CD14-positive monocyte (primary cell): ENCODE measurements at regions not wholly inside any gene's neighbourhood (a gene's known extent, or its start where the extent isn't known, plus 50 kb on each side); places are given as distances from the start of the nearest gene placed in this dataset.

Source experiments
- DNase-seq, 3 donors: peaks; one replicate each; pipeline ENCODE4 v3.0.0-alpha.2; 2011 to 2022
- H2AFZ ChIP-seq: 2 replicates; pipeline ENCODE4 v1.6.0; 2012; ENCODE audit warnings: mild to moderate bottlenecking, low read depth, low read length, inconsistent platforms; ENCODE audit not compliant: insufficient read depth, poor library complexity, severe bottlenecking
- H3K27ac ChIP-seq, 2 donors: 1 replicate in 1 of 2; 2 replicates in 1 of 2; pipeline ENCODE4 v1.5.1; 2012 to 2013; ENCODE audit warnings: low read length in 2 of 2, control low read depth in 1 of 2, inconsistent platforms in 1 of 2, low read depth in 1 of 2, mild to moderate bottlenecking in 1 of 2
- H3K27me3 ChIP-seq, 2 donors: one replicate each; pipeline versions ENCODE4 v1.6.0 to v1.6.1; 2011 to 2013; ENCODE audit warnings: low read length in 2 of 2; ENCODE audit not compliant: control insufficient read depth in 2 of 2, insufficient read depth in 2 of 2
- H3K36me3 ChIP-seq, 2 donors: replicated peaks in 1 of 2; 1 replicate in 1 of 2; 2 replicates in 1 of 2; pipeline versions ENCODE4 v1.5.1 to v1.6.1; 2012 to 2013; ENCODE audit warnings: low read length in 2 of 2, control low read depth in 1 of 2, inconsistent platforms in 1 of 2, mild to moderate bottlenecking in 1 of 2; ENCODE audit not compliant: insufficient read depth in 2 of 2, control insufficient read depth in 1 of 2
- H3K4me1 ChIP-seq, 2 donors: 1 replicate in 1 of 2; 2 replicates in 1 of 2; pipeline versions ENCODE4 v1.5.1 to v1.6.1; 2012 to 2013; ENCODE audit warnings: low read length in 2 of 2, control low read depth in 1 of 2, inconsistent platforms in 1 of 2, mild to moderate bottlenecking in 1 of 2, moderate library complexity in 1 of 2; ENCODE audit not compliant: insufficient read depth in 2 of 2, control insufficient read depth in 1 of 2
- H3K4me2 ChIP-seq: replicated peaks from 2 replicates; pipeline ENCODE3; 2012; ENCODE audit warnings: low read length, moderate library complexity, mild to moderate bottlenecking; ENCODE audit not compliant: poor library complexity, severe bottlenecking; ENCODE audit errors: extremely low read depth
- H3K4me3 ChIP-seq, 3 experiments: fragments of 200-600 bp in 1 of 3; sonication (generic) in 1 of 3; replicated peaks in 1 of 3; 1 replicate in 2 of 3; 2 replicates in 1 of 3; pipeline ENCODE4 v1.5.1; 2011 to 2013; ENCODE audit warnings: low read length in 3 of 3, mild to moderate bottlenecking in 3 of 3, control low read depth in 2 of 3, low read depth in 2 of 3, inconsistent platforms in 1 of 3, moderate library complexity in 1 of 3
- H3K79me2 ChIP-seq: 2 replicates; pipeline ENCODE4 v1.6.0; 2012; ENCODE audit warnings: mild to moderate bottlenecking, control low read depth, inconsistent platforms, low read length, moderate library complexity; ENCODE audit not compliant: insufficient read depth
- H3K9ac ChIP-seq: 2 replicates; pipeline ENCODE4 v1.6.0; 2017; ENCODE audit warnings: low read length, mild to moderate bottlenecking; ENCODE audit not compliant: insufficient read depth, poor library complexity, severe bottlenecking
- H3K9me3 ChIP-seq, 2 donors: replicated peaks in 1 of 2; 1 replicate in 1 of 2; 2 replicates in 1 of 2; pipeline versions ENCODE4 v1.5.1 to v1.6.1; 2012 to 2013; ENCODE audit warnings: low read length in 2 of 2, control low read depth in 1 of 2; ENCODE audit not compliant: control insufficient read depth in 1 of 2, insufficient read depth in 1 of 2
- H4K20me1 ChIP-seq: 2 replicates; pipeline ENCODE4 v1.6.0; 2012; ENCODE audit warnings: mild to moderate bottlenecking, low read length, control low read depth, moderate library complexity; ENCODE audit not compliant: insufficient read depth
- H3K27ac Mint-ChIP-seq, 7 donors: one replicate each; pipeline ENCODE4 v1.8.0; 2020; ENCODE audit warnings: mild to moderate bottlenecking in 7 of 7, mixed read lengths in 7 of 7, moderate library complexity in 6 of 7, inconsistent platforms in 2 of 7
- H3K27me3 Mint-ChIP-seq, 3 donors: one replicate each; pipeline ENCODE4 v1.8.0; 2021 to 2022; ENCODE audit warnings: low read depth in 3 of 3, mild to moderate bottlenecking in 3 of 3, mixed read lengths in 3 of 3, moderate library complexity in 3 of 3, inconsistent platforms in 1 of 3
- H3K36me3 Mint-ChIP-seq, 2 donors: one replicate each; pipeline ENCODE4 v1.8.0; 2020; ENCODE audit warnings: mixed read lengths in 2 of 2, inconsistent platforms in 1 of 2, mild to moderate bottlenecking in 1 of 2
- H3K4me1 Mint-ChIP-seq: one replicate; pipeline ENCODE4 v1.8.0; 2020; ENCODE audit warnings: mild to moderate bottlenecking, mixed read lengths
- H3K4me3 Mint-ChIP-seq, 2 donors: one replicate each; pipeline ENCODE4 v1.8.0; 2020; ENCODE audit warnings: mild to moderate bottlenecking in 2 of 2, mixed read lengths in 2 of 2, moderate library complexity in 1 of 2
- H3K9me3 Mint-ChIP-seq, 7 donors: one replicate each; pipeline ENCODE4 v1.8.0; 2020 to 2022; ENCODE audit warnings: mixed read lengths in 7 of 7, mild to moderate bottlenecking in 6 of 7, moderate library complexity in 6 of 7, inconsistent platforms in 2 of 7
- WGBS: methylation state at CpG from one replicate; pipeline ENCODE4 v1.1.5; 2013; ENCODE audit warnings: missing lambda C conversion rate; ENCODE audit not compliant: insufficient coverage; 5-methylcytosine and 5-hydroxymethylcytosine counted together
- intact Hi-C, 2 donors: fragments of 100-400 bp; cut with micrococcal nuclease; formaldehyde crosslinking; loops; one replicate each; pipeline versions ENCODE4 v1.15.0 to v1.15.1; 2023
- TF ChIP-seq, protein P1 (sequence below): fragments of 200-600 bp; IDR thresholded peaks from one replicate; pipeline ENCODE4 v1.8.0; 2022; ENCODE audit warnings: antibody characterized with exemption, mild to moderate bottlenecking

DNA sequence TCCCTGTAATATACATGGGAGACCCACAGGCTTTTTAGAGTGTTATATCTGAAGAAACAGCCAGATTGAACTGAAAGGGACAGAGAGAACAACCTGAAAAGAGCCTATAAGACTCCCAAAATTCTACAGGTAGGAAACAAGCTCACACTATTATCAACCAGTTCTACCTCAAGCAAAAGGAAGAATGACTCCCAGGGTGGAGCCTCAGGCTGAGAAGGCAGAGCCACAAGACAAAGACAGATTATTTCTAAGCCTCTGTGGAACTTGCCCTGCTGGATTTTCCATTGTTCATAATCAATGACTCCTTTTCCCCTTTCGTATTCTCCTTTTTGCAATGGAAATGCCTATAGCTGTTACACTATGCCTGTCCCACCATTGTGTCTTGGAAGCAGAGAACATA, 95.1 kb upstream of the LMCD1 start:
- Mint-ChIP-seq H3K9me3 (peaks cover 2 to 9% (median 7%) of the 10 kb centered on the region in 7 donors), H3K27me3 (peaks cover 0 to 2% (median 0%) of the 10 kb centered on the region in 3 donors), H3K4me1 (no peaks in the 10 kb centered on the region), H3K27ac (no peak overlapping the region), H3K36me3 (no peaks in the 10 kb centered on the region), H3K4me3 (no peak overlapping the region)
- no CpG with 5 or more reads among the region's 1 CpG for WGBS
- Histone ChIP-seq H3K9ac (no peak overlapping the region), H3K9me3 (no peaks in the 10 kb centered on the region), H4K20me1 (no peaks in the 10 kb centered on the region), H3K4me2 (no peak overlapping the region), H2AFZ (no peak overlapping the region), H3K79me2 (no peaks in the 10 kb centered on the region), H3K4me1 (no peaks in the 10 kb centered on the region), H3K27ac (no peak overlapping the region), H3K4me3 (no peak overlapping the region), H3K27me3 (no peaks in the 10 kb centered on the region), H3K36me3 (no peaks in the 10 kb centered on the region)
- TF ChIP-seq, protein P1, sequence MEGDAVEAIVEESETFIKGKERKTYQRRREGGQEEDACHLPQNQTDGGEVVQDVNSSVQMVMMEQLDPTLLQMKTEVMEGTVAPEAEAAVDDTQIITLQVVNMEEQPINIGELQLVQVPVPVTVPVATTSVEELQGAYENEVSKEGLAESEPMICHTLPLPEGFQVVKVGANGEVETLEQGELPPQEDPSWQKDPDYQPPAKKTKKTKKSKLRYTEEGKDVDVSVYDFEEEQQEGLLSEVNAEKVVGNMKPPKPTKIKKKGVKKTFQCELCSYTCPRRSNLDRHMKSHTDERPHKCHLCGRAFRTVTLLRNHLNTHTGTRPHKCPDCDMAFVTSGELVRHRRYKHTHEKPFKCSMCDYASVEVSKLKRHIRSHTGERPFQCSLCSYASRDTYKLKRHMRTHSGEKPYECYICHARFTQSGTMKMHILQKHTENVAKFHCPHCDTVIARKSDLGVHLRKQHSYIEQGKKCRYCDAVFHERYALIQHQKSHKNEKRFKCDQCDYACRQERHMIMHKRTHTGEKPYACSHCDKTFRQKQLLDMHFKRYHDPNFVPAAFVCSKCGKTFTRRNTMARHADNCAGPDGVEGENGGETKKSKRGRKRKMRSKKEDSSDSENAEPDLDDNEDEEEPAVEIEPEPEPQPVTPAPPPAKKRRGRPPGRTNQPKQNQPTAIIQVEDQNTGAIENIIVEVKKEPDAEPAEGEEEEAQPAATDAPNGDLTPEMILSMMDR, result no peak
- intact Hi-C loops, result no loop called here
- no peak for DNase-seq

DNA sequence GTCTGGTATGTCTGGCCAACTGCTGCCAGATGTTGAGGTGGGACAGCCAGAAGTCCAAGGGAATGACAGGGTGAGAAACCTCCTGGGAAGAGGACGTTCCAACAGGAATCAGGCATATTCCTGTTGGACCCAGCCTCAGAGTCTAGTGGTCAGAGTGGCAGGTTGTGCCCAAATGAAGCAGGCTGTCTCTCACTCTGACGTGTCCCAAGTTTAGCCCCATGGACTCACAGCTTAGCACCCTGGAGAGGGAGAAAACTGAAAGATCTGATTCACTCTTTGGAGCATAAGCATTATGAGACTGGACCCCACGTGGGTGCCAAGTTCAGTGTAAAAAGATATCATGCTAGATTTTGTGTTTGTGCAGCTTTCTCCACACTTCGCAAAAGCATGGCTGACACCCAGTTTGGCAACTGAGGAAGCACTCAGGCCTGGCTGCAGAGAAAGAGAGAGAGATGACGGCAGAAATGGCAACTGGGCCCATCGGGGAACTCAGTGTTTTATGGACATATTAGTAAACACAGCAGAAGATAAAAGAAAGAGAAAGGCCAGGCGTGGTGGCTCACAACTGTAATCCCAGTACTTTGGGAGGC, 88.2 kb upstream of the LMCD1 start:
- no peak overlapping the region for H3K27ac Mint-ChIP-seq
- Histone ChIP-seq H4K20me1 (no peaks in the 10 kb centered on the region), H3K4me1 (no peaks in the 10 kb centered on the region), H3K4me3 (no peak overlapping the region), H3K4me2 (no peak overlapping the region), H3K9me3 (no peaks in the 10 kb centered on the region), H3K79me2 (no peaks in the 10 kb centered on the region), H3K27ac (no peak overlapping the region), H2AFZ (no peak overlapping the region), H3K9ac (no peak overlapping the region), H3K36me3 (no peaks in the 10 kb centered on the region), H3K27me3 (no peaks in the 10 kb centered on the region)
- H3K9me3 Mint-ChIP-seq, result peaks cover 0 to 5% (median 0%) of the 10 kb centered on the region in 7 donors
- peaks cover 0 to 2% (median 2%) of the 10 kb centered on the region in 3 donors for H3K27me3 Mint-ChIP-seq
- intact Hi-C loops, result no loop called here
- peaks cover 5% of the 10 kb centered on the region for H3K4me1 Mint-ChIP-seq
- TF ChIP-seq, protein P1, result no peak
- H3K36me3 Mint-ChIP-seq, result no peaks in the 10 kb centered on the region
- 87% methylated on average over 5 of the region's 7 CpGs for WGBS
- no peak for DNase-seq
- H3K4me3 Mint-ChIP-seq, result no peak overlapping the region
